ENCODE measurements at regions not wholly inside any gene's neighbourhood (a gene's known extent, or its start where the extent isn't known, plus 50 kb on each side); places are given as distances from the start of the nearest gene placed in this dataset.
"Not testable (repeated sequence)": the region's sequence is repeated elsewhere in the genome, so short reads cannot be mapped to it uniquely, and the experiment has no call there.

GRCh38 chrX:52261125-52261462, 76.4 kb downstream of the MAGED4 start:
- no peak for DNase-seq (ENCODE audit: low read depth)

- DNase-seq (ENCODE audit: low read depth), result peak; percentile 81
Measured at GRCh38 chrX:52261463-52262194, 76.9 kb downstream of the MAGED4 start.

- no peak for DNase-seq (ENCODE audit: low read depth)
Measured at GRCh38 chrX:52262195-52262546, 77.5 kb downstream of the MAGED4 start.

GRCh38 chrX:52263417-52263816, 78.7 kb downstream of the MAGED4 start:
- DNase-seq (ENCODE audit: low read depth), result no peak

- no peak for DNase-seq (ENCODE audit: low read depth)
Measured at GRCh38 chrX:52265713-52266112, 81.0 kb downstream of the MAGED4 start.

GRCh38 chrX:52268502-52268901, 83.8 kb downstream of the MAGED4 start:
- not testable (repeated sequence) for DNase-seq (ENCODE audit: low read depth)

GRCh38 chrX:52270453-52271116, 85.9 kb downstream of the MAGED4 start:
- no peak for DNase-seq (ENCODE audit: low read depth)

- DNase-seq (ENCODE audit: low read depth), result no peak
Measured at GRCh38 chrX:52271206-52271605, 86.5 kb downstream of the MAGED4 start.

- DNase-seq (ENCODE audit: low read depth), result no peak
Measured at GRCh38 chrX:52277666-52278065, 91.2 kb upstream of the XAGE2 start.

GRCh38 chrX:52280812-52281211, 88.0 kb upstream of the XAGE2 start:
- DNase-seq (ENCODE audit: low read depth), result no peak

- DNase-seq (ENCODE audit: low read depth), result no peak
Measured at GRCh38 chrX:52284865-52285264, 84.0 kb upstream of the XAGE2 start.

- not testable (repeated sequence) for DNase-seq (ENCODE audit: low read depth)
Measured at GRCh38 chrX:52298968-52299367, 69.9 kb upstream of the XAGE2 start.

GRCh38 chrX:52308532-52308931, 60.3 kb upstream of the XAGE2 start:
- DNase-seq (ENCODE audit: low read depth), result not testable (repeated sequence)
